Smooth muscle cell (in vitro differentiated cells): ENCODE measurements at regions not wholly inside any gene's neighbourhood (a gene's known extent, or its start where the extent isn't known, plus 50 kb on each side); places are given as distances from the start of the nearest gene placed in this dataset.

ENCODE experiments used
- DNase-seq: peaks from one replicate; lab custom pipeline; 2025; ENCODE audit not compliant: unreplicated experiment; lab: John Stamatoyannopoulos, UW
- H2AFZ ChIP-seq: fragments of 200-600 bp; sonication (generic); 2 replicates; pipeline ENCODE4 v1.6.0; 2016; ENCODE audit warnings: antibody characterized with exemption, low read depth, mild to moderate bottlenecking
- H3F3A ChIP-seq: fragments of 200-600 bp; sonication (generic); 2 replicates; pipeline ENCODE4 v1.6.0; 2017; ENCODE audit warnings: antibody characterized with exemption, low read depth
- H3K27ac ChIP-seq: fragments of 200-600 bp; sonication (generic); 2 replicates; pipeline ENCODE4 v1.5.1; 2016; ENCODE audit warnings: low read depth, mild to moderate bottlenecking
- H3K27me3 ChIP-seq: fragments of 200-600 bp; sonication (generic); 2 replicates; pipeline ENCODE4 v1.6.1; 2016; ENCODE audit warnings: low read depth, mild to moderate bottlenecking
- H3K36me3 ChIP-seq: fragments of 200-600 bp; sonication (generic); 2 replicates; pipeline ENCODE4 v1.5.1; 2016; ENCODE audit warnings: low read depth
- H3K4me1 ChIP-seq: fragments of 200-600 bp; sonication (generic); 2 replicates; pipeline ENCODE4 v1.5.1; 2016; ENCODE audit warnings: low read depth
- H3K4me2 ChIP-seq: fragments of 200-600 bp; sonication (generic); 2 replicates; pipeline ENCODE4 v1.6.0; 2016; ENCODE audit warnings: mild to moderate bottlenecking
- H3K4me3 ChIP-seq: fragments of 200-600 bp; sonication (generic); 2 replicates; pipeline ENCODE4 v1.5.1; 2016; ENCODE audit warnings: mild to moderate bottlenecking
- H3K79me2 ChIP-seq: fragments of 200-600 bp; sonication (generic); 2 replicates; pipeline ENCODE4 v1.6.0; 2016; ENCODE audit warnings: low read depth, mild to moderate bottlenecking
- H3K9ac ChIP-seq: fragments of 200-600 bp; sonication (generic); 2 replicates; pipeline ENCODE4 v1.6.0; 2016; ENCODE audit warnings: low read depth
- H3K9me3 ChIP-seq: fragments of 200-600 bp; sonication (generic); replicated peaks from 2 replicates; pipeline ENCODE4 v1.5.1; 2016; ENCODE audit warnings: low read depth
- H4K20me1 ChIP-seq: fragments of 200-600 bp; sonication (generic); 2 replicates; pipeline ENCODE4 v1.6.0; 2016; ENCODE audit warnings: low read depth
- CTCF ChIP-seq: fragments of 200-600 bp; sonication (generic); IDR thresholded peaks from 2 replicates; pipeline ENCODE4 v1.5.1; 2017; ENCODE audit warnings: borderline replicate concordance, mild to moderate bottlenecking, antibody characterized with exemption; ENCODE audit not compliant: insufficient read depth, poor library complexity, severe bottlenecking
- WGBS: methylation state at CpG from one replicate; pipeline ENCODE4 v1.1.7; 2016; ENCODE audit warnings: low lambda C conversion rate; 5-methylcytosine and 5-hydroxymethylcytosine counted together

- H3K9ac ChIP-seq = no peak overlapping the region
- no peak for TF ChIP-seq CTCF
- DNase-seq = no peak
- no peak overlapping the region for H3K4me3 ChIP-seq
- H3K27ac ChIP-seq = peak overlapping the region; percentile 24
- peak overlapping the region; percentile 34 for H2AFZ ChIP-seq
- no peaks in the 10 kb centered on the region for H3K27me3 ChIP-seq
- peak overlapping the region; percentile 37 for H3K4me2 ChIP-seq
- no peaks in the 10 kb centered on the region for H4K20me1 ChIP-seq
- H3K4me1 ChIP-seq = peaks cover 25% of the 10 kb centered on the region
- no peaks in the 10 kb centered on the region for H3K9me3 ChIP-seq
- H3K79me2 ChIP-seq = no peaks in the 10 kb centered on the region
- 48% methylated on average over 6 of the region's 6 CpGs for WGBS
- H3K36me3 ChIP-seq = no peaks in the 10 kb centered on the region
- H3F3A ChIP-seq = peaks cover 8% of the 10 kb centered on the region
Measured at GRCh38 chr7:121623130-121623872, 227.2 kb upstream of the FAM3C start.

- Histone ChIP-seq H3K9me3 (no peaks in the 10 kb centered on the region), H4K20me1 (no peaks in the 10 kb centered on the region), H3K4me2 (peak overlapping the region; percentile 54), H3K4me1 (peaks cover 25% of the 10 kb centered on the region), H3K36me3 (no peaks in the 10 kb centered on the region), H2AFZ (peak overlapping the region; percentile 47), H3K4me3 (no peak overlapping the region), H3K27me3 (no peaks in the 10 kb centered on the region), H3K79me2 (no peaks in the 10 kb centered on the region), H3K9ac (no peak overlapping the region), H3K27ac (peak overlapping the region; percentile 24), H3F3A (peaks cover 8% of the 10 kb centered on the region)
- no peak for DNase-seq
- 59% methylated on average over 4 of the region's 4 CpGs for WGBS
- TF ChIP-seq CTCF = no peak
Measured at GRCh38 chr7:121621937-121622336, 225.8 kb upstream of the FAM3C start.

GRCh38 chr7:121620953-121621606, 225.0 kb upstream of the FAM3C start:
- Histone ChIP-seq H3F3A (peaks cover 8% of the 10 kb centered on the region), H3K9ac (no peak overlapping the region), H2AFZ (no peak overlapping the region), H4K20me1 (no peaks in the 10 kb centered on the region), H3K9me3 (no peaks in the 10 kb centered on the region), H3K36me3 (no peaks in the 10 kb centered on the region), H3K4me1 (peaks cover 25% of the 10 kb centered on the region), H3K79me2 (no peaks in the 10 kb centered on the region), H3K4me3 (no peak overlapping the region), H3K27ac (no peak overlapping the region), H3K4me2 (no peak overlapping the region), H3K27me3 (no peaks in the 10 kb centered on the region)
- TF ChIP-seq CTCF = no peak
- DNase-seq = no peak
- WGBS = 88% methylated on average over 11 of the region's 11 CpGs

- H3K27ac ChIP-seq = no peak overlapping the region
- peaks cover 25% of the 10 kb centered on the region for H3K4me1 ChIP-seq
- peaks cover 8% of the 10 kb centered on the region for H3F3A ChIP-seq
- WGBS = 79% methylated on average over 3 of the region's 3 CpGs
- no peaks in the 10 kb centered on the region for H3K9me3 ChIP-seq
- no peak overlapping the region for H3K4me2 ChIP-seq
- DNase-seq = no peak
- H3K4me3 ChIP-seq = no peak overlapping the region
- H3K36me3 ChIP-seq = no peaks in the 10 kb centered on the region
- H3K27me3 ChIP-seq = no peaks in the 10 kb centered on the region
- H2AFZ ChIP-seq = no peak overlapping the region
- H4K20me1 ChIP-seq = no peaks in the 10 kb centered on the region
- no peak overlapping the region for H3K9ac ChIP-seq
- TF ChIP-seq CTCF = no peak
- no peaks in the 10 kb centered on the region for H3K79me2 ChIP-seq
Measured at GRCh38 chr7:121620206-121620605, 224.1 kb upstream of the FAM3C start.
